IPS-NIHi7 (cell line): ENCODE measurements at regions not wholly inside any gene's neighbourhood (a gene's known extent, or its start where the extent isn't known, plus 50 kb on each side); places are given as distances from the start of the nearest gene placed in this dataset.
"Not testable (repeated sequence)": the region's sequence is repeated elsewhere in the genome, so short reads cannot be mapped to it uniquely, and the experiment has no call there.

Experiments used
- DNase-seq: peaks from one replicate; pipeline ENCODE4 v3.0.0; 2012; ENCODE audit warnings: mixed read lengths; ENCODE audit errors: extremely low spot score

GRCh38 chrX:39795605-39796004 lies 302.2 kb downstream of the BCOR start:
- DNase-seq, result no peak

- no peak for DNase-seq
Observed at GRCh38 chrX:39796856-39797255, 300.9 kb downstream of the BCOR start.

- DNase-seq, result not testable (repeated sequence)
Observed at GRCh38 chrX:39798488-39798887, 299.3 kb downstream of the BCOR start.

- DNase-seq, result no peak
Observed at GRCh38 chrX:39802354-39802753, 295.4 kb downstream of the BCOR start.

- no peak for DNase-seq
Observed at GRCh38 chrX:39802908-39803307, 294.9 kb downstream of the BCOR start.

- DNase-seq, result no peak
Observed at GRCh38 chrX:39805022-39805421, 292.7 kb downstream of the BCOR start.

GRCh38 chrX:39805825-39806224 lies 291.9 kb downstream of the BCOR start:
- DNase-seq, result no peak

GRCh38 chrX:39808471-39808917 lies 289.3 kb downstream of the BCOR start:
- no peak for DNase-seq

- DNase-seq, result no peak
Observed at GRCh38 chrX:39809331-39809730, 288.4 kb downstream of the BCOR start.

- no peak for DNase-seq
Observed at GRCh38 chrX:39810901-39811300, 286.9 kb downstream of the BCOR start.

- no peak for DNase-seq
Observed at GRCh38 chrX:39811376-39811775, 286.4 kb downstream of the BCOR start.

GRCh38 chrX:39813631-39814277 lies 284.0 kb downstream of the BCOR start:
- DNase-seq, result no peak

- no peak for DNase-seq
Observed at GRCh38 chrX:39814391-39814790, 283.4 kb downstream of the BCOR start.

- peak; percentile 49 for DNase-seq
Observed at GRCh38 chrX:39815631-39816030, 282.1 kb downstream of the BCOR start.

- DNase-seq, result peak; percentile 57
Observed at GRCh38 chrX:39816871-39817731, 280.7 kb downstream of the BCOR start.

GRCh38 chrX:39817754-39818470 lies 279.8 kb downstream of the BCOR start:
- no peak for DNase-seq

- DNase-seq, result no peak
Observed at GRCh38 chrX:39818750-39819149, 279.0 kb downstream of the BCOR start.

- peak; percentile 20 for DNase-seq
Observed at GRCh38 chrX:39819921-39820849, 277.6 kb downstream of the BCOR start.

GRCh38 chrX:39820938-39821708 lies 276.6 kb downstream of the BCOR start:
- DNase-seq, result peak; percentile 75

GRCh38 chrX:39821709-39822095 lies 276.1 kb downstream of the BCOR start:
- DNase-seq, result no peak
